OCI-LY7 (cell line): ENCODE measurements at regions not wholly inside any gene's neighbourhood (a gene's known extent, or its start where the extent isn't known, plus 50 kb on each side); places are given as distances from the start of the nearest gene placed in this dataset.

Experiments
- BruUV-seq: library from RNA; stranded (reverse); fragments of 400-500 nt; replicated peaks from 2 replicates; lab custom pipeline; 2021; lab: Mats Ljungman, UMichigan
- CTCF ChIA-PET: fragments of 300-600 bp; sonication (Branson Sonifier 250); formaldehyde crosslinking; loops from one replicate; lab custom pipeline; 2022; ENCODE audit warnings: antibody characterized with exemption; ENCODE audit not compliant: unreplicated experiment; lab: Charles Lee
- POLR2A ChIA-PET: fragments of 300-600 bp; sonication (Branson Sonifier 250); formaldehyde crosslinking; loops from one replicate; lab custom pipeline; 2022; ENCODE audit warnings: antibody characterized with exemption; lab: Charles Lee
- DNase-seq: peaks from one replicate; pipeline ENCODE4 v3.0.0-alpha.2; 2015; ENCODE audit warnings: low spot score
- H2AFZ ChIP-seq: fragments of 200-600 bp; sonication (generic), shearing (Covaris generic); 2 replicates; pipeline ENCODE4 v1.6.1; 2014; ENCODE audit warnings: mild to moderate bottlenecking, antibody characterized with exemption, low read length, moderate library complexity
- H3K27ac ChIP-seq: fragments of 200-600 bp; sonication (generic); 2 replicates; pipeline ENCODE4 v1.5.1; 2014; ENCODE audit warnings: mixed run types, low read depth, mild to moderate bottlenecking, moderate library complexity, low read length, inconsistent platforms; ENCODE audit not compliant: poor library complexity, severe bottlenecking
- H3K36me3 ChIP-seq: fragments of 200-600 bp; sonication (generic); 2 replicates; pipeline ENCODE4 v1.6.1; 2014; ENCODE audit warnings: mild to moderate bottlenecking, antibody characterized with exemption, low read length, moderate library complexity, mixed read lengths; ENCODE audit not compliant: insufficient read depth
- H3K4me1 ChIP-seq: fragments of 200-600 bp; sonication (generic); 2 replicates; pipeline ENCODE4 v1.5.1; 2014; ENCODE audit warnings: mild to moderate bottlenecking, low read length; ENCODE audit not compliant: insufficient read depth, poor library complexity, severe bottlenecking
- H3K4me2 ChIP-seq: fragments of 200-600 bp; sonication (generic); 2 replicates; pipeline ENCODE4 v1.6.1; 2014; ENCODE audit warnings: mild to moderate bottlenecking, low read length
- H3K4me3 ChIP-seq: fragments of 200-600 bp; sonication (generic); 2 replicates; pipeline ENCODE4 v1.5.1; 2014; ENCODE audit warnings: mild to moderate bottlenecking, low read depth, low read length; ENCODE audit not compliant: poor library complexity, severe bottlenecking
- H3K79me2 ChIP-seq: fragments of 200-600 bp; sonication (generic); 2 replicates; pipeline ENCODE4 v1.6.1; 2016; ENCODE audit warnings: low read depth, mild to moderate bottlenecking, low read length, moderate library complexity, mixed read lengths; ENCODE audit not compliant: insufficient read depth
- H3K9me2 ChIP-seq: fragments of 200-600 bp; sonication (generic); 2 replicates; pipeline ENCODE4 v1.6.1; 2016; ENCODE audit warnings: mild to moderate bottlenecking, low read length, mixed read lengths; ENCODE audit not compliant: insufficient read depth
- H3K9me3 ChIP-seq: fragments of 200-600 bp; sonication (generic); 2 replicates; pipeline ENCODE4 v1.6.1; 2014; ENCODE audit warnings: mild to moderate bottlenecking, mixed run types, low read length, mixed read lengths
- H4K20me1 ChIP-seq: fragments of 200-600 bp; sonication (generic); 2 replicates; pipeline ENCODE4 v1.6.1; 2014; ENCODE audit warnings: mild to moderate bottlenecking, antibody characterized with exemption, low read length, moderate library complexity, mixed read lengths; ENCODE audit not compliant: insufficient read depth
- CTCF ChIP-seq: fragments of 200-600 bp; sonication (generic); conservative IDR thresholded peaks from 2 replicates; pipeline ENCODE4 v1.5.1; 2014; ENCODE audit warnings: mild to moderate bottlenecking, antibody characterized with exemption, low read length, moderate library complexity, mixed read lengths
- EZH2phosphoT487 ChIP-seq: fragments of 200-600 bp; sonication (generic); IDR thresholded peaks from 2 replicates; pipeline ENCODE4 v1.6.1; 2018; ENCODE audit warnings: low read depth, borderline replicate concordance, mild to moderate bottlenecking, mixed run types, antibody characterized with exemption, low read length, moderate library complexity, mixed read lengths
- intact Hi-C: fragments of 100-400 bp; cut with micrococcal nuclease; formaldehyde crosslinking; loops from one replicate; pipeline ENCODE4 v1.10.0; 2022; ENCODE audit not compliant: unreplicated experiment

- Histone ChIP-seq H3K4me3 (no peak overlapping the region), H3K9me2 (no peaks in the 10 kb centered on the region), H3K4me2 (no peak overlapping the region), H3K4me1 (no peaks in the 10 kb centered on the region), H3K27ac (no peak overlapping the region), H3K36me3 (no peaks in the 10 kb centered on the region), H4K20me1 (no peaks in the 10 kb centered on the region), H2AFZ (no peak overlapping the region), H3K9me3 (0 out of 2 replicates have a peak, but pooled peaks cover 7% of the 10 kb centered on the region), H3K79me2 (no peaks in the 10 kb centered on the region)
- POLR2A ChIA-PET = no interaction called here
- CTCF ChIA-PET = no interaction called here
- no TSS peak for BruUV-seq
- TF ChIP-seq EZH2phosphoT487 (no peak), CTCF (no peak)
- DNase-seq = no peak
- intact Hi-C loops = no loop called here
Measured at GRCh38 chr14:44215660-44216059, 291.4 kb downstream of the FSCB start.

GRCh38 chr14:44211718-44212117 lies 295.4 kb downstream of the FSCB start:
- no peaks in the 10 kb centered on the region for H3K4me1 ChIP-seq
- POLR2A ChIA-PET = no interaction called here
- no peaks in the 10 kb centered on the region for H3K36me3 ChIP-seq
- no peaks in the 10 kb centered on the region for H3K79me2 ChIP-seq
- no peak for DNase-seq
- intact Hi-C loops = no loop called here
- H3K27ac ChIP-seq = no peak overlapping the region
- H3K4me3 ChIP-seq = no peak overlapping the region
- no peaks in the 10 kb centered on the region for H3K9me3 ChIP-seq
- no peak for TF ChIP-seq EZH2phosphoT487
- TF ChIP-seq CTCF = no peak
- no peaks in the 10 kb centered on the region for H3K9me2 ChIP-seq
- CTCF ChIA-PET = no interaction called here
- BruUV-seq = no TSS peak
- no peak overlapping the region for H2AFZ ChIP-seq
- no peaks in the 10 kb centered on the region for H4K20me1 ChIP-seq
- no peak overlapping the region for H3K4me2 ChIP-seq

- DNase-seq = no peak
- TF ChIP-seq CTCF (no peak), EZH2phosphoT487 (no peak)
- H4K20me1 ChIP-seq = no peaks in the 10 kb centered on the region
- BruUV-seq = no TSS peak
- H3K27ac ChIP-seq = no peak overlapping the region
- H3K9me3 ChIP-seq = no peaks in the 10 kb centered on the region
- no peaks in the 10 kb centered on the region for H3K79me2 ChIP-seq
- CTCF ChIA-PET = no interaction called here
- POLR2A ChIA-PET = interaction anchor here (0.6 to 0.7 kb wide), 6 partner anchors 11 to 1977 kb away, joined by 3 to 6 read pairs (median 4); no protein-coding TSS in a partner anchor
- H3K9me2 ChIP-seq = no peaks in the 10 kb centered on the region
- no peak overlapping the region for H2AFZ ChIP-seq
- no peaks in the 10 kb centered on the region for H3K36me3 ChIP-seq
- H3K4me1 ChIP-seq = no peaks in the 10 kb centered on the region
- intact Hi-C loops = no loop called here
- H3K4me3 ChIP-seq = no peak overlapping the region
- no peak overlapping the region for H3K4me2 ChIP-seq
Measured at GRCh38 chr14:44204061-44204835, 302.8 kb downstream of the FSCB start.
